ENCODE measurements at regions not wholly inside any gene's neighbourhood (a gene's known extent, or its start where the extent isn't known, plus 50 kb on each side); places are given as distances from the start of the nearest gene placed in this dataset.

- no peaks in the 10 kb centered on the region for H3K27me3 ChIP-seq
- no peaks in the 10 kb centered on the region for H3K4me1 ChIP-seq
- H3K36me3 ChIP-seq = no peaks in the 10 kb centered on the region
- peak in 1 of 2 donors; percentile 8 for DNase-seq
- no peak overlapping the region for H3K4me3 ChIP-seq
- intact Hi-C loops (cut with DNase I; ENCODE audit: low total_unique reads) = no loop called here
- H3K27ac ChIP-seq = no peak overlapping the region
- no peaks in the 10 kb centered on the region for H3K9me3 ChIP-seq
- TF ChIP-seq POLR2A (IDR thresholded peaks at IDR 0.05) = no peak
Measured at GRCh38 chr10:131736321-131736980, 164.4 kb upstream of the PPP2R2D start.

- intact Hi-C loops (cut with DNase I; ENCODE audit: low total_unique reads) = no loop called here
- TF ChIP-seq CTCF (IDR thresholded peaks at IDR 0.05) (no peak), POLR2A (IDR thresholded peaks at IDR 0.05) (no peak)
- Histone ChIP-seq H3K4me1 (no peaks in the 10 kb centered on the region), H3K4me3 (no peak overlapping the region), H3K27ac (no peak overlapping the region), H3K36me3 (no peaks in the 10 kb centered on the region), H3K9me3 (no peaks in the 10 kb centered on the region), H3K27me3 (no peaks in the 10 kb centered on the region)
- DNase-seq = no peak
Measured at GRCh38 chr10:131737543-131738395, 163.0 kb upstream of the PPP2R2D start.

- Histone ChIP-seq H3K36me3 (no peaks in the 10 kb centered on the region), H3K27me3 (no peaks in the 10 kb centered on the region), H3K27ac (no peak overlapping the region), H3K4me1 (no peaks in the 10 kb centered on the region), H3K9me3 (no peaks in the 10 kb centered on the region), H3K4me3 (no peak overlapping the region)
- TF ChIP-seq POLR2A (IDR thresholded peaks at IDR 0.05) (no peak), CTCF (IDR thresholded peaks at IDR 0.05) (no peak)
- DNase-seq = no peak
- intact Hi-C loops (cut with DNase I; ENCODE audit: low total_unique reads) = no loop called here
Measured at GRCh38 chr10:131738396-131738735, 162.4 kb upstream of the PPP2R2D start.

- Histone ChIP-seq H3K27me3 (no peaks in the 10 kb centered on the region), H3K9me3 (no peaks in the 10 kb centered on the region), H3K4me1 (no peaks in the 10 kb centered on the region), H3K36me3 (no peaks in the 10 kb centered on the region), H3K4me3 (no peak overlapping the region), H3K27ac (no peak overlapping the region)
- TF ChIP-seq POLR2A (IDR thresholded peaks at IDR 0.05) (no peak), CTCF (IDR thresholded peaks at IDR 0.05) (no peak)
- peak in 1 of 2 donors; percentile 4 for DNase-seq
- intact Hi-C loops (cut with DNase I; ENCODE audit: low total_unique reads) = no loop called here
Measured at GRCh38 chr10:131739206-131739605, 161.6 kb upstream of the PPP2R2D start.

- TF ChIP-seq POLR2A (IDR thresholded peaks at IDR 0.05) (no peak), CTCF (IDR thresholded peaks at IDR 0.05) (no peak)
- intact Hi-C loops (cut with DNase I; ENCODE audit: low total_unique reads) = no loop called here
- Histone ChIP-seq H3K27me3 (no peaks in the 10 kb centered on the region), H3K9me3 (no peaks in the 10 kb centered on the region), H3K4me1 (no peaks in the 10 kb centered on the region), H3K36me3 (no peaks in the 10 kb centered on the region), H3K4me3 (no peak overlapping the region), H3K27ac (no peak overlapping the region)
- peak in 1 of 2 donors; percentile 2 for DNase-seq
Measured at GRCh38 chr10:131742500-131742951, 158.3 kb upstream of the PPP2R2D start.

All from uterus (tissue), 3 donors.